Common myeloid progenitor, CD34-positive (primary cell): ENCODE measurements at regions not wholly inside any gene's neighbourhood (a gene's known extent, or its start where the extent isn't known, plus 50 kb on each side); places are given as distances from the start of the nearest gene placed in this dataset.
"Not testable (repeated sequence)": the region's sequence is repeated elsewhere in the genome, so short reads cannot be mapped to it uniquely, and the experiment has no call there.

ENCODE experiments used
- CTCF ChIA-PET: fragments of 350-600 bp; sonication (Branson Sonifier 250); formaldehyde crosslinking; loops from one replicate; lab custom pipeline; 2021; ENCODE audit warnings: antibody characterized with exemption; lab: Charles Lee
- POLR2A ChIA-PET: fragments of 350-600 bp; sonication (Branson Sonifier 250); formaldehyde crosslinking; loops from one replicate; lab custom pipeline; 2021; ENCODE audit warnings: antibody characterized with exemption; lab: Charles Lee
- DNase-seq, 3 donors: peaks; one replicate each; pipeline versions ENCODE4 v3.0.0 to v3.0.0-alpha.2; 2013
- H3K27ac ChIP-seq, 2 experiments: 1 replicate in 1 of 2; 2 replicates in 1 of 2; pipeline ENCODE4 v1.7.0; 2013; ENCODE audit warnings: inconsistent platforms in 2 of 2, low read length in 2 of 2, mild to moderate bottlenecking in 2 of 2, low read depth in 1 of 2, moderate library complexity in 1 of 2; ENCODE audit not compliant: severe bottlenecking in 2 of 2, insufficient read depth in 1 of 2, poor library complexity in 1 of 2
- H3K27me3 ChIP-seq, 5 experiments: replicated peaks in 2 of 5; 1 replicate in 3 of 5; 2 replicates in 2 of 5; pipeline versions ENCODE4 v1.6.1 to v1.7.0; 2013; ENCODE audit warnings: low read length in 4 of 5, mild to moderate bottlenecking in 2 of 5, moderate library complexity in 2 of 5, inconsistent platforms in 1 of 5; ENCODE audit not compliant: insufficient read depth in 5 of 5, control insufficient read depth in 4 of 5
- H3K36me3 ChIP-seq, 4 experiments: 1 replicate in 2 of 4; 2 replicates in 2 of 4; pipeline versions ENCODE4 v1.6.1 to v1.7.0; 2013; ENCODE audit warnings: low read length in 3 of 4, control low read depth in 1 of 4, mild to moderate bottlenecking in 1 of 4; ENCODE audit not compliant: control insufficient read depth in 4 of 4, insufficient read depth in 4 of 4
- H3K4me1 ChIP-seq, 4 experiments: 1 replicate in 3 of 4; 2 replicates in 1 of 4; pipeline versions ENCODE4 v1.6.1 to v1.7.1; 2013; ENCODE audit warnings: low read length in 3 of 4, mild to moderate bottlenecking in 3 of 4, control low read depth in 1 of 4, inconsistent platforms in 1 of 4, moderate library complexity in 1 of 4; ENCODE audit not compliant: control insufficient read depth in 4 of 4, insufficient read depth in 4 of 4; ENCODE audit errors: control extremely low read depth in 1 of 4
- H3K4me3 ChIP-seq, 7 experiments: 1 replicate in 4 of 7; 2 replicates in 3 of 7; pipeline versions ENCODE4 v1.5.1 to v1.7.0; 2013; ENCODE audit warnings: mild to moderate bottlenecking in 7 of 7, low read length in 6 of 7, moderate library complexity in 6 of 7, inconsistent platforms in 2 of 7, low read depth in 2 of 7, control low read depth in 1 of 7; ENCODE audit not compliant: insufficient read depth in 4 of 7, control insufficient read depth in 1 of 7; ENCODE audit errors: extremely low read depth in 1 of 7
- H3K9me3 ChIP-seq, 5 experiments: 1 replicate in 4 of 5; 2 replicates in 1 of 5; pipeline versions ENCODE4 v1.6.1 to v1.7.1; 2013; ENCODE audit warnings: low read length in 4 of 5, mild to moderate bottlenecking in 2 of 5, inconsistent platforms in 1 of 5, low read depth in 1 of 5, moderate library complexity in 1 of 5; ENCODE audit not compliant: control insufficient read depth in 4 of 5, insufficient read depth in 2 of 5; ENCODE audit errors: control extremely low read depth in 1 of 5
- whole genome bisulfite sequencing: methylation state at CpG from one replicate; pipeline ENCODE4 v1.1.5; 2013; ENCODE audit not compliant: insufficient coverage; 5-methylcytosine and 5-hydroxymethylcytosine counted together

DNA sequence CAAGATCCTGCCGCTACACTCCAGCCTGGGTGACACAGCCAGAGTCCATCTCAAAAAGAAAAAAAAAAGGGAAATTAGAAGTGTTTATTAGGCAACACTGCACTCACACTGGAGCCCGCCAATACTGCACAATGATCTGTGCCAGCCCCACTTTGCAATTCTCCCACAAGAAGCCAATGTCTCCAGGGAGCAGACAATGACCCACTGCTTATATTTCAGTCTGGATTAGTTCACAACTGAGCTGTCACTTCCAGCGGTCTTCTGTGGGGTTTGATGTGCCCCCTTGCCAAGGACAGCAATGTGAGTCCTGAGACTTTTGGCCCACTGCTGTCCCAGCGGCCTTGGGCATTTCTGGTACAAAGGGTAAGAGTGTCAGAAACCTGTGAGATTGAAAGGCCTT, 85.6 kb upstream of the PPM1B start:
- H3K9me3 ChIP-seq = no peaks in the 10 kb centered on the region
- no peak for DNase-seq
- ChIA-PET POLR2A (no interaction called here), CTCF (interaction anchor here (0.7 to 1.5 kb wide), 4 partner anchors 10 to 160 kb away, joined by 3 to 4 read pairs (median 4); no protein-coding TSS in a partner anchor)
- no peaks in the 10 kb centered on the region for H3K27me3 ChIP-seq
- peaks cover 5 to 18% (median 11%) of the 10 kb centered on the region in 4 experiments for H3K4me1 ChIP-seq
- no peak overlapping the region for H3K27ac ChIP-seq
- WGBS = 100% methylated on average over 2 of the region's 4 CpGs
- H3K36me3 ChIP-seq = no peaks in the 10 kb centered on the region
- H3K4me3 ChIP-seq = no peak overlapping the region

GRCh38 chr2:44084850-44085249, 83.8 kb upstream of the PPM1B start:
- ChIA-PET POLR2A (no interaction called here), CTCF (interaction anchor here (1.6 to 2.4 kb wide), 3 partner anchors 41 to 258 kb away, joined by 3 to 8 read pairs (median 5); no protein-coding TSS in a partner anchor)
- no peak overlapping the region for H3K4me3 ChIP-seq
- H3K9me3 ChIP-seq = no peaks in the 10 kb centered on the region
- H3K27me3 ChIP-seq = no peaks in the 10 kb centered on the region
- no peak for DNase-seq
- WGBS = 97% methylated on average over 5 of the region's 5 CpGs
- H3K4me1 ChIP-seq = peaks cover 12 to 30% (median 26%) of the 10 kb centered on the region in 4 experiments
- H3K27ac ChIP-seq = no peak overlapping the region
- no peaks in the 10 kb centered on the region for H3K36me3 ChIP-seq

DNA sequence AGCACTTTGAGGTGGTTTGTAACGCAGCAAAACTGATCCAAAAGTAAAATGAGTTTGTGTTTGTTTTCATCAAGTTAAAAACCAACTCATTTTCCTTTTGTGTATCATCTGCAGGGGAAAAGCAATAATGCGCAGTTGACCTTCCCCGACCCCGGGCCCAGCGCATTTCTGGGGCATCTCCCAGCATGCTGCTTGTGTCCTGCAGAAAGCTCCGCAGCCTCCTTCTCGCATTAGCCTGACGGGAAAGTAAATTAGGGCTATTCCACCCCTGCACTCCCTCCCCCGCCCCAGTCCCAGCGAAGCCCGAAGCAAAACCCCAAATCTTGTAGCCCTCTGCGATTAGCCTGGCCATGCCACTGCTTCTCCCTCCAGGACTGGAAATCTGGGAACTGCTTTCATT, 82.0 kb upstream of the PPM1B start:
- Histone ChIP-seq H3K4me3 (peak overlapping the region in 1 of 7 experiments; percentile 76), H3K9me3 (peaks cover 0 to 4% (median 2%) of the 10 kb centered on the region in 5 experiments), H3K36me3 (no peaks in the 10 kb centered on the region), H3K27me3 (no peaks in the 10 kb centered on the region), H3K27ac (no peak overlapping the region), H3K4me1 (peaks cover 18 to 45% (median 41%) of the 10 kb centered on the region in 4 experiments)
- POLR2A ChIA-PET = no interaction called here
- DNase-seq = no peak
- CTCF ChIA-PET = interaction anchor here (0.7 to 3.7 kb wide), 10 partner anchors 10 to 209 kb away, joined by 3 to 21 read pairs (median 4); no protein-coding TSS in a partner anchor
- WGBS = 98% methylated on average over 11 of the region's 12 CpGs

DNA sequence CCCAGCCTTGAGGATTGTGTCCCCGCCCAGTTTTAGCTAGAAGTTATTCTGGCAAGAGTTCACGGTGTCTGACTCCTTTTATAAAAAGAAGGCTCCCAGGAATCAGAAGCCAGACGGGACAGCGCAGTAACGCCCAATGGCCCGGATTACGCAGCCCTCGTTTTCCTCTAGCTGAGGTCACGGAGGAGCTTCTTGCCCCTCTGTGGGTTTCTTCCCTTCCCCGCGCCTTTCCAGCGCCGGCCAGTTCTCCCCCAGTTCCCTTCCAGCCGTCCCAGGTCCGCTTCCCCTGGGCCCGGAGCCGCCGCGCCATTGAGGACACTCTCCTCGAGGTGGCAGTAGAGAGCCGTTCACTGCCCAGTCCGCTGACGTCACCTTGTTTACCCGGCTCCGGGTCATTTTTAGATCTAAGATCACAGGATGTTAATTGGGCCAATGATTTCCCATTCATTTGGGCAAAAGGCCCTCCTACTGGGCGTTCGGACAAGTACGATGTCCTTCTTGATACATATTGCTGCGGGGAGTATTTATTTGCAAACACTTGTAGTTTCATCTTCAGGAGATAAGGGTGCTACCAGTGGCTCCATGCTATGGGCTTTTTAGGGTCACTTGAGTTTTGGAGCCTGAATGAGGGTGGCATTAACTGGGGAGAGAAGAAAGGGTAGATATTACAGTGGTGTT, 81.5 kb upstream of the PPM1B start:
- Histone ChIP-seq H3K4me3 (peak overlapping the region in 6 of 7 experiments; percentile 51 to 76 (median 66)), H3K9me3 (peaks cover 0 to 8% (median 2%) of the 10 kb centered on the region in 5 experiments), H3K4me1 (peaks cover 18 to 46% (median 43%) of the 10 kb centered on the region in 4 experiments), H3K27ac (peak overlapping the region; percentile 46 to 66), H3K36me3 (no peaks in the 10 kb centered on the region), H3K27me3 (no peaks in the 10 kb centered on the region)
- ChIA-PET POLR2A (interaction anchor here (0.5 kb wide), 1 partner anchor 126 kb away, joined by 5 read pairs; no protein-coding TSS in a partner anchor), CTCF (interaction anchor here (0.7 to 3.7 kb wide), 21 partner anchors 9 to 254 kb away, joined by 3 to 21 read pairs (median 4); partner anchors contain the start of gene PPM1B)
- peak; percentile 71 to 82 (median 80) for DNase-seq
- 18% methylated on average over 23 of the region's 29 CpGs for WGBS

DNA sequence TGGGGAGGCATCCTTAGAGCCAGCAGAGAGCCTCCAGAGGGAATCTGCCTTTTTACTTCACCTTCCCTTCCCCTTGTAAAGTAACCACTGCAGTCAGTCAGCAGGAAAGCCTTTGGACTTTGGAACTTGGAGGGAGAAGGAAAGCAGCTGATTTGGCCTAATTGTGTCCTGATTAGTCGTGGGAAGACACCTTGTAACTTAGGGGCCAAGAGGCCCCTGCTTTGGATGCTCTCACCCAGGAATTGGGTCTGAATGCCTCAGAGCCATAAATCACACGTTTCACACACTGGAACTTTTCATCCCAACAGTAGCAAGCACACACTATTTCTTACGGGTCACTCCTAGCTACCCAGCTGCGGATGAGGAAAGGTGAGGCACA, 81.0 kb upstream of the PPM1B start:
- H3K36me3 ChIP-seq = no peaks in the 10 kb centered on the region
- POLR2A ChIA-PET = interaction anchor here (0.5 to 1.3 kb wide), 2 partner anchors 82 to 125 kb away, joined by 3 to 5 read pairs; no protein-coding TSS in a partner anchor
- H3K4me3 ChIP-seq = peak overlapping the region in 6 of 7 experiments; percentile 51 to 76 (median 66)
- no peak for DNase-seq
- CTCF ChIA-PET = interaction anchor here (0.7 to 3.7 kb wide), 23 partner anchors 9 to 266 kb away, joined by 3 to 21 read pairs (median 5); partner anchors contain the start of gene PPM1B
- H3K9me3 ChIP-seq = peaks cover 0 to 8% (median 2%) of the 10 kb centered on the region in 5 experiments
- WGBS = 83% methylated on average over 3 of the region's 4 CpGs
- peak overlapping the region; percentile 46 to 66 for H3K27ac ChIP-seq
- no peaks in the 10 kb centered on the region for H3K27me3 ChIP-seq
- H3K4me1 ChIP-seq = peaks cover 18 to 46% (median 43%) of the 10 kb centered on the region in 4 experiments

DNA sequence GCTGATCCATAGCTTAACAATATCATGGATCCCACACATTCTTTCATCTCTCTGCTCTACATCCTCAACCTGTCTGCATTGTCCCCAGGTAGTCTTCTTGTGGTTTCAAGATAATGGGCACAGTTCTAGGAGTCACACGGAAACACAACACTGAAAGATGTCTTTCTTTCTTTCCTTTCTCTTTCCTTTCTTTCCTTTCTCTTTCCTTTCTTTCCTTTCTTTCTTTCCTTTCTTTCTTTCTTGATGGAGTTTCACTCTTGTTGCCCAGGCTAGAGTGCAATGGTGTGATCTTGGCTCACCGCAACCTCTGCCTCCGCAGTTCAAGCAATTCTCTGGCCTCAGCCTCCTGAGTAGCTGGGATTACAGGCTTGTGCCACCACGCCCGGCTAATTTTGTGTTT, 76.2 kb upstream of the PPM1B start:
- H3K27ac ChIP-seq, DNase-seq, POLR2A ChIA-PET, H3K4me3 ChIP-seq, H3K27me3 ChIP-seq, H3K36me3 ChIP-seq: not testable (repeated sequence)
- H3K9me3 ChIP-seq = peaks cover 0 to 13% (median 2%) of the 10 kb centered on the region in 5 experiments
- 100% methylated on average over 1 of the region's 5 CpGs for WGBS
- H3K4me1 ChIP-seq = peaks cover 16 to 43% (median 39%) of the 10 kb centered on the region in 4 experiments
- CTCF ChIA-PET = interaction anchor here (0.6 to 1.6 kb wide), 4 partner anchors 9 to 268 kb away, joined by 3 to 6 read pairs (median 3); no protein-coding TSS in a partner anchor
